ENCODE measurements at regions not wholly inside any gene's neighbourhood (a gene's known extent, or its start where the extent isn't known, plus 50 kb on each side); places are given as distances from the start of the nearest gene placed in this dataset.

- Histone ChIP-seq H3K4me2 (ENCODE audit: low read depth, low read length, poor library complexity, severe bottlenecking) (no peak overlapping the region), H2AFZ (ENCODE audit: low read depth, low read length, severe bottlenecking) (no peak overlapping the region), H3K36me3 (ENCODE audit: low read length) (no peaks in the 10 kb centered on the region), H3K9me3 (ENCODE audit: insufficient read depth, low read length) (no peaks in the 10 kb centered on the region; the same call in 1 of the 2 replicates), H3K79me2 (ENCODE audit: insufficient read depth, low read length) (no peaks in the 10 kb centered on the region), H3K27me3 (ENCODE audit: low read length) (no peaks in the 10 kb centered on the region), H3K9ac (ENCODE audit: low read length) (no peak overlapping the region), H3F3A (ENCODE audit: insufficient read depth) (no peaks in the 10 kb centered on the region), H3K9me2 (replicated peaks; ENCODE audit: insufficient read depth, low read length) (no peaks in the 10 kb centered on the region), H4K20me1 (ENCODE audit: low read depth, low read length) (no peaks in the 10 kb centered on the region), H3K27ac (ENCODE audit: low read depth, low read length) (no peak overlapping the region), H3K4me3 (ENCODE audit: insufficient read depth, low read length, poor library complexity, severe bottlenecking) (no peak overlapping the region)
- TF ChIP-seq EZH2phosphoT487 (conservative IDR thresholded peaks at IDR 0.05; ENCODE audit: low read length) (no peak), CTCF (IDR thresholded peaks at IDR 0.05; ENCODE audit: insufficient read depth, low read length, poor library complexity, severe bottlenecking) (no peak)
Observed at GRCh38 chr14:71751264-71751663, 181.0 kb upstream of the RGS6 start.

GRCh38 chr14:71752111-71752738, 180.0 kb upstream of the RGS6 start:
- H3F3A ChIP-seq (ENCODE audit: insufficient read depth): no peaks in the 10 kb centered on the region
- no peaks in the 10 kb centered on the region; the same call in 1 of the 2 replicates for H3K9me3 ChIP-seq (ENCODE audit: insufficient read depth, low read length)
- H3K9me2 ChIP-seq (replicated peaks; ENCODE audit: insufficient read depth, low read length): no peaks in the 10 kb centered on the region
- H4K20me1 ChIP-seq (ENCODE audit: low read depth, low read length): no peaks in the 10 kb centered on the region
- H3K4me2 ChIP-seq (ENCODE audit: low read depth, low read length, poor library complexity, severe bottlenecking): no peak overlapping the region
- no peak overlapping the region for H3K4me3 ChIP-seq (ENCODE audit: insufficient read depth, low read length, poor library complexity, severe bottlenecking)
- no peak overlapping the region for H2AFZ ChIP-seq (ENCODE audit: low read depth, low read length, severe bottlenecking)
- no peak overlapping the region for H3K27ac ChIP-seq (ENCODE audit: low read depth, low read length)
- no peak for TF ChIP-seq EZH2phosphoT487 (conservative IDR thresholded peaks at IDR 0.05; ENCODE audit: low read length)
- no peak for TF ChIP-seq CTCF (IDR thresholded peaks at IDR 0.05; ENCODE audit: insufficient read depth, low read length, poor library complexity, severe bottlenecking)
- no peaks in the 10 kb centered on the region for H3K27me3 ChIP-seq (ENCODE audit: low read length)
- no peaks in the 10 kb centered on the region for H3K36me3 ChIP-seq (ENCODE audit: low read length)
- no peaks in the 10 kb centered on the region for H3K79me2 ChIP-seq (ENCODE audit: insufficient read depth, low read length)
- no peak overlapping the region for H3K9ac ChIP-seq (ENCODE audit: low read length)

- Histone ChIP-seq H3F3A (ENCODE audit: insufficient read depth) (no peaks in the 10 kb centered on the region), H3K4me3 (ENCODE audit: insufficient read depth, low read length, poor library complexity, severe bottlenecking) (no peak overlapping the region), H3K79me2 (ENCODE audit: insufficient read depth, low read length) (no peaks in the 10 kb centered on the region), H2AFZ (ENCODE audit: low read depth, low read length, severe bottlenecking) (no peak overlapping the region), H3K36me3 (ENCODE audit: low read length) (no peaks in the 10 kb centered on the region), H3K4me2 (ENCODE audit: low read depth, low read length, poor library complexity, severe bottlenecking) (no peak overlapping the region), H4K20me1 (ENCODE audit: low read depth, low read length) (no peaks in the 10 kb centered on the region), H3K9ac (ENCODE audit: low read length) (no peak overlapping the region), H3K9me3 (ENCODE audit: insufficient read depth, low read length) (no peaks in the 10 kb centered on the region; the same call in 1 of the 2 replicates), H3K27me3 (ENCODE audit: low read length) (no peaks in the 10 kb centered on the region), H3K27ac (ENCODE audit: low read depth, low read length) (no peak overlapping the region), H3K9me2 (replicated peaks; ENCODE audit: insufficient read depth, low read length) (no peaks in the 10 kb centered on the region)
- TF ChIP-seq CTCF (IDR thresholded peaks at IDR 0.05; ENCODE audit: insufficient read depth, low read length, poor library complexity, severe bottlenecking): peak; percentile 77
- no peak for TF ChIP-seq EZH2phosphoT487 (conservative IDR thresholded peaks at IDR 0.05; ENCODE audit: low read length)
Observed at GRCh38 chr14:71753126-71753830, 179.0 kb upstream of the RGS6 start.

Data from SU-DHL-6 (cell line).